Fibroblast of skin of abdomen (primary cell): ENCODE measurements at regions not wholly inside any gene's neighbourhood (a gene's known extent, or its start where the extent isn't known, plus 50 kb on each side); places are given as distances from the start of the nearest gene placed in this dataset.

ENCODE experiments used
- DNase-seq: peaks from one replicate; pipeline ENCODE4 v3.0.0-alpha.2; 2013

DNA sequence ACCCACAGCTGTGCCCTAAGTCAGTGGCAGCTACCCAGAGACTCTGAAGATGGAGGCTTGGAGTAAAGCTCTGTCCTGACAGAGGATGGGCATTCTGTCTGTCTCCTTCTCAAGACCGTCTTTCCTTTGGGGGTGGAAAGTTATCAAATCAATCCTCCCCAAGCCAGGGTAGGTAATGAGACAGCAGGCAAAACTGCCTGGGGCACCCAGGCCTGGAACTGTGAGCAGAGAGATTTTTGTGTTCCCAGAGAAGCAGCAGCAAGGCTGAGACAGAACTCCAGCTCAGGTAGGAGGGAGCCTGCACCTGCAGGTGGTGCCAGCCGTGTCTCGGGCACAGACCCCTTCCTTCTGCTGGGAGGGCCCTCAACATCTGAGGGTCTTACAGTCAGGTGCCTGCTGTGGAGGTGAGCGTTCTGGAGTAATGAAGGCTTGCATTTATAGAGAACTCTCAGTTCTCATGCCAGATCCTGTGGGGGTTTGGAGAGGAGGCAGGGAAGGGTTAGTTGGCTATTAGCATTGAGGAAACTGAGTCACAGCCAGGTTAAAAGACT, 95.6 kb downstream of the RIPK4 start:
- DNase-seq, result no peak

DNA sequence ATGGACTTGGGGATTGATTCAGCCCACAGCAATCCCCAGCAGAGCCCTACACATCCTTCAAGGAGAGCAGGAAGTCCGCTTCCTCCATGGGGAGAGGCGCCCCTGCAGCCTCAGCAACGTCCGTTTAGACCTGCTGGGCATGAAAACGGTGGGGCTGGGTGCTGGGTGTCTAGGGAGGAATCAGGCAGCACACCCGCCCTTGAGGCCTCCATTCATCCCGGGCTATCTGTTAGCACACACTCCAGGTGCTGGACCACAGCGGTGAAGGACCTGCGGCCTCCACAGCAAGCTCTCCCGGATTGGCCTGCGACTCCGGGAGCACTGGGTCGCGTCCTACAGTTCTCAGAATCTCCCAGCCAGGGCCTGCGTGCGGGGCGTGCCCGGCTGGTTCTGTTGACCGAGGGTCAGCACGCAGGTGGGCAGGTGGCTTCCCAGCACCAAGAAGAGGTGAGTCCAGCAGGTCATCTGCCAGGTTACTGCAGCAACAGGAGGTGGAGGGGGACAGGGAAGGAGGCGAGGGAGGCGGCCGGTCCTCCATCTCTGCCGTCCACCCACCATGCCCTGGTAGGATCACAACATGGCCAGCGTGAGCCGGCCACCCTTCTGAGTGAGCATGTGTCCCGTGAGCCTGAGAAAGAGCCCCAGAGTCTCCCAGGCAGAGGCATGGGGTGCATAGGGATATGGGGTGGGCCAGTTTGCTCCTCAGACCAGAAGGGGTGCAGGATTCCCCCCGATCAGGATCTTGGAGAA, 96.6 kb downstream of the RIPK4 start:
- DNase-seq, result no peak

DNA sequence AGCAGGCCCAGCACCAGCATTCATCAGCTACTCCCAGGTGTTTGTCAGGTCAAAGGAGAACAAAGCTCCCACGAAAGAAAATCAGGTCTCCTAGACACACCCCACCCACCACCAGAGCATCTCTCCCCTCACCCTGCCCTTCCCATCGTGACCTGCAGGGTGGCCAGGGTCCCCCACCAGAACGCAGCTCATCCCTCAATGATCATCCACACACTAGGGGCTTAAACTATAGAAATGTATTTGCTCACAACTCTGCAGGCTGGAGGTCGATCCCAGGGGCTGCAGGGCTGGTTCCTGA, 97.4 kb downstream of the RIPK4 start:
- DNase-seq, result no peak

DNA sequence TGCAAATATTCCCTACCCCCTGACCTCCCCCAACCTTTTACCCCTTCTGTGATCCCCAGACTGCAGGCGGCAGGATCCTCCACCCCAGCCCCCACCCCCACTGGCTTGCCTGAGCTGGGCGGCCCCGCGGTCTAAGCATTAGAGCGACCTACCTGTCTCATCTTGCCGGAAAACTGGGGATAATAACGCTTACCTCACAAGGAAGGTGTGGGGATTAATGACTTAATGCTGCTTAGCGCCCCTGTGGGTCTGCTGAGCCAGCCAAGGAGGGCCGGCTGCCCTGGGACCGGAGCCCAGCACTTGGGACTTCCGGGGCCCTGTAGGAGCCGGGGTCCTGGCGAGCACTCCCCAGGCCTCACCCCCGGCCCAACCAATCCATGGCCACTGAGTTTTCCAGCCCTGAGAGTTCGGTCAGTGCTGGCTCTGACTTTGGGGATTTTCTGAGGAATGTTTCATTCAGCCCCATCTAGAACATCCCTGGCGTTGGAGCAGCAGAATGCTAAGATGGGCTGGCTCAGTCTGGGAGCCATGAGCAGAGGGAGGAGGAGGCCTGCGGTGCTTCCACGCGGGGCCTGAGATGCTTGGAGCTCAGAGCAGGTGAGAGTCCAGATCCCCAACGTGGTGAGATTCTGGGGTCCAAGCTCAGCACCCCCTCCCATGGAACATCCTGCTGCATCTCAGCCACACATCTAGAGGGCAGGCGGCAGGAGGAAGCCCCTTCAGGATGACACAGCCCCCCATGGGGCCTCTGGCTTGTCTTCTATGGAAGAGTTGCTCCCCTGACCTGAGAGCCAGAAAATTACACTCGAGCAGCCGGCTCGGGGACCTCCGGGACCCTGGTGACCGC, 97.9 kb downstream of the RIPK4 start:
- DNase-seq, result no peak

DNA sequence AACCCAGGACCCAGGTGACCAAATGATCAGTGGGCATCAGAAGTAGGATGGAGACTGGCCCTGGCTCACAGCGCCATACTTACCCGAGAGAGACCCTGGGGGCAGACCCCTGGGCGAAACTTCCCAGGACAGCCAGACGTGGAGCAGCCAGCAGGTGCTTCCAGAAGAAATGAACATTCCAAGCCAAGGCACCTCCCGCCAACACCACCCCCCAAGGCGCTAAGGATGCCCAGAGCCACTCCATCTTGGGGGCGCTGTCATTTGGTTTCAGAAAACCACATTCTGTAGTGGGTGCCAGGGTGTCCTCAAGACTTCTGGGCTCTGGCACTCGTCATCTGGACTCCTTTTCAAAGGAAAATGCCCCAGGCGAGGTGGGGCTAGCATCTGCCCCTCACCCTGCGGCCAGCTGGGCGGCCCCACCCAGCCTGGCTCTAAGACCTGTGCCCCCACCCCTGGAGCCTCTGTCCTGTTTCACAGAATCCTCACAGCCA, 98.8 kb downstream of the RIPK4 start:
- no peak for DNase-seq

DNA sequence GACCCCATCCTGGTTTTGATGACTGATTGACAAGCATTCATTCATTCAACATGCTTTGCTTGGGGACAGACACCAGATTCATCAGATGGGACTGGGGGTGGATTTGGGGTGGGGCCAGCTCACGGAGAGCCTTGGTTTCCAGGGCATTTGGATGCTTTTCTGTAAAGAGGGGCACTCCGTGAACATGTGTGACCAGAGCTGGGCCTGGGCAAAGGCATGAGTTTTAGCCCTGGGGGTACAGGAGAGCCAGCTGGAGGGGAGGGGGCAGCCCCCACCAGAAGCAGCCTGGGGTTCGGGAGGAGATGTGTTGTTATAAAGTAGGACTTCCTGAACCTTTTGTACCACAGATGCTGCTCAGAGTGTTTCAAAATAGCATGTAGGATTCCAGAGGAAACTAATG, 99.7 kb downstream of the RIPK4 start:
- DNase-seq, result no peak

DNA sequence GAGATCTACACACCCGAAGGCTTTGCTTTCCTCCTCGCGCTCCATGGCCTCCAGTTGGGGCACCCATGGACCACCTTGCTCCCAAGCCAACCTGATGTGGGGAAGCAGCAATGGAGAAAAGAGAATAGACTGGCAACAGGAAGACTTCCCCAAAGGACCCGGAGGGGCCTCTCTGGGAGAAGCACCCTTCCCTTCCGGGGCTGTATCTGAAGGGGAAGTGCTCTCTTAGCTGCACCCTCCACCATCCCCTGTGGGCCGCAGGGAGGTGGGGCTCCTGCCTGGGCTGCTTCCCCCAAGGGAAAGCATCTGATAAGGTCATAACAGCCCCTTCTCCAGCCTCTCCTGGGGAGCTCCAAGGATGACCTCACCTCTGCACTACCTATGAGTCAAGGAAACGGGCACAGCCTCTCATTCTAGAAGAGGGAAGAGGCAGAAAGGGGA, 100.2 kb downstream of the RIPK4 start:
- no peak for DNase-seq

DNA sequence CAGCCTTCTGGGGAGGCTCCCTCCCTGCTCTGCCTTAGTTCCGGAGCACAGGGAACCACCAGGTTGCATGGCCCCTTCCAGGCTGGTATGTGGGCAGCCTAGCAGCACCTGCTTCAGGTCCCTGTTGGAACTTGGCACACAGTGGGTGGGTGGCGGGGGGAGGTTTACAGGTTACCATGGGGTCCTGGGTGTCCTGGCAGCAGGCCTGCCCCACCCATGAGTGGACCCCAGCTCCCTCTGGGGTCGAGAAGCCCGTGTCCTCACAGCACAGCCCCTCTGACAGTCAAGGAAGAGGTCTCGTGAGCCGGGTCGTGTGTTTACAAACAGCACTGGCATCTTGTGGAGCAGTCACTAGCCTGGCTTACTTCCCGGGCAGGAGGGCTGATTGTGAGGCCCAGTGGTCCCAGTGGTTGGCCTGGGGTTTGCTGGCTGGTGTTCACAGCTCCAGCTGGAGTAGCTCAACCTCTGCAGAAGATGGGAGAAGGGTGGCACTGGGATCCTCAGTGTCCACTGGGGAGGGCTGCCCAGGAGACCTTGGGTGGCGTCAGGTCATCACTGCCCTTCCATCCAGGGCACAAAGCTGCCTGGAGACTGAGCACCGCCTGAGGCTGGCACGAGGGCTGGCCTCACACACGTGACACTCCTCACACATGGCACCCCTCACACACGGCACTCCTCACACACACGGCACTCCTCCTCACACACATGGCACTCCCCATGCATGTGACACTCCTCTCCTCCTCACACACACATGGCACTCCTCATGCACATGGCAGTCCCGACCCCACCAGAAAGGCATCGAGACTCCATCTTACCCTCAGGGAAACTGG, 100.9 kb downstream of the RIPK4 start:
- no peak for DNase-seq

DNA sequence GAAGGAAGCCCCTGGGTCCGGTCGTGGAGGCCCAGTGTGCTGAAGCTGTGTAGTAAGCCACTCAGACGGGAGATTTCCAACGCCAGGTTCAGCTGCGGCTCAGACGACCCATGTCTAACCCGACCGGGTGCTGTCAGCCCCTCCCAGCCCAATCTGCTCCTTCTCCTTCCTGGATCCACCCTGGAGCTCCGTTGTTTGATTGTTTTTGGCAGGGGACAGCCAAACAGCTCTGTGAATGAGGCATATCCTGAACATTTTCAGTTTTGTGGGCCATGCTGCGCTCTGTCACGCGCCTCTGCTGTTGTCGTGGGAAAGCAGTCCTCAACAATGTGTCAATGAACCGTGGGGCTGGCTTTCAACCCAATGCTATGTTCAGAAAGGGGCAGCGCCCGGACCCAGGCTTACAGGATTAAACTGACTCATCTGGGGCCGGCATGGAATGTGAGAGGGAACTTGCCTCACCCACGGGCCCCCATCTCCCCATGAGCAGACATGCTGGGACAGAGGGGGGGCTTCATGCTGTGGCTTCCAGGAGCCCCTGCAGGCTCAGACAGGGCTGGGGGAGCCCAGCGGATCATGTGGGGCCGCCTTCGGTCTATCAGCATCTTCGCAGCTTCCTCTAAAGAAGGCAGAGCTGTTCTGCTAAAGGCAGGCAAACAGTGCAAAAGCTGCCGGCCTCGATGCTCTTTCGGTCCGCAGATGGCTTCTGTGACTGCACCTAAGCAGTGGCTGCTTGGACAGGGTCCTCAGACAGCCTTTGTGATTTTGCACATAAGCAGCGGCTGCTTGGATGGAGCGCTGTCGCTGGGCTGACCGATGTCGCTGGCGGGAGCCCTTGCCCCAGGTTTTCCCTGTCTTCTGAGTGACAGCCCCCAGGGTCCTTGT, 101.7 kb downstream of the RIPK4 start:
- peak; percentile 56 for DNase-seq

DNA sequence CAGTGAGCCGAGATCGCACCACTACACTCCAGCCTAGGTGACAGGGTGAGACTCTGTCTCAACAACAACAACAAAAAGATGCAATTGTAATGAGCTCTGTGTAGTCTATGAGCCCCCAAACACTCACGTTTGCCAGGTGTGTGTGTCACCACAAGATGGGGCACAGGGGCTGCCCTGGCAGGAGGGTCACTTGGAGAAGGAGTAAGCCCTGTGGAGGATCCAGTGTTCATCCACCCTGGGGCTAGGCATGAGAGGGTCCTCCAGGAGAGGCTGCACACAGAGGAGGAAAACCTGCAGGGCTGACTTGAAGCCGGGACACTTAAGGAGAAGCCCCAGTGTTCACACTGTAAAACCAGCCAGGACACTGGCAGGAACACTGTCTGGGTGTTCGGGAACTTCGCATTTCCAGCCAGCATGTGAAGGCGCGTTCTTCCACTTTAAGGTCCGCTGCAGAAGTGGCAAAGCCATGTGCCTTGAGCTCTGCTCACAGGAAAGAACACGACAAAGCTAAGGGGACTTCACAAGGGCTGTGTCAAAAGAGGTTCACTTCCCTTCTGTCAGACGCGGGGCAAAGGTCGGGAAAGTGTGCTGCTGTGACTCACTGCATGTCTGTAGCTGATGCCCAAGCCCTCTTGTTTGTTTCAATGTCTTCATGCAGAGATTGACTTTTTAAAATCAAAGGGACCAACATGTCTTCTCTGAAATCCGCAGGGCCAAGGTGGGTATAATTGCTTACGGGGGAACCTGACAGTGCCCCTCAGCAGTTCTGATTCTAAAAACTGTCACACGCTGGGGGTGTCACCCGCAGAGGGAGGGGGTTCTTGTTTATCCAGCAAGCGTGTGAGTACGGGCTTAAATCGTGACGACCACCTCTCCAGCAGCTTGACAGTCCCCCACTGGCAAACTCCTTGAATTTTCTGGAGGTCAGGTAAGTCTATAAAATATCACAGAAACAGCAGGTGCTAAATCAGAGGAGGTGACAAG, 102.8 kb downstream of the RIPK4 start:
- DNase-seq, result no peak

DNA sequence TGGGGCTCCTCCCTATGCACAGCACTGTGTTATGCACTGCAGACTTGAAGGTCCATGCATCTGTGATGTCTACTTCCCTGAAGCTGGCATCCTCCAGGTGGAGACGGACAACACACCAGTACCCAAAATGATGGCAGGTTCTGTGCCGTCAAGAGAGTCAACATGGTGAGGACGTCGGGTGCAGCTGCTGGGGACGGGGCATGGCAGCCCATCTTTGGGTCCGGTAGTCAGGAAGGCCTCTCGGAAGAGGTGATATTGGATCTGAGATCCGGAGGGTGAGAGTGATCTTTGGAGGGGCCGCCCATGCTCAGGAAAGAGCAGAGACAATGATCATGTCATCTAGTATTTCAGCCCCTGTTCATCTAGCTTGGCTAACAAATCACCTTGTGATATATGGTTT, 104.1 kb downstream of the RIPK4 start:
- DNase-seq, result no peak

DNA sequence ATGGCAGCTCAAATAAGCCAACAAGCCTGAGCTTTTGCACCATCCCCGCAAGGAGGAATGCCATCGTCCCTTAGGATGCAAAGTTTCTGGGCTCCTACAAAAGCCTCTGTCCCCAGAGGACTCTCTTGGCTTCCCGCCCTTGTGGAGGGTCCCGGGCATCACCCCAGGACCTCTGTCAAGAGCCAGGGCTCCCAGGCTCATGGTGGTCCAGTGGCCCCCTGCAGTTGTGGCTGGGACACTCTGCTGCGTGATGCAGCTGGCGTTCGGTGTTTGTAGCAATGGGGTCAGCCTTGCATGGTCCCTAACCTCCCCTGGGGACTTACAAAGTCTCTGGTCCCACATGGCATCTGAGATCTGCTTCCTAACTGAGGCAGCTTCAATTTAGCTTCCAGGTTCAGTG, 104.7 kb downstream of the RIPK4 start:
- no peak for DNase-seq

DNA sequence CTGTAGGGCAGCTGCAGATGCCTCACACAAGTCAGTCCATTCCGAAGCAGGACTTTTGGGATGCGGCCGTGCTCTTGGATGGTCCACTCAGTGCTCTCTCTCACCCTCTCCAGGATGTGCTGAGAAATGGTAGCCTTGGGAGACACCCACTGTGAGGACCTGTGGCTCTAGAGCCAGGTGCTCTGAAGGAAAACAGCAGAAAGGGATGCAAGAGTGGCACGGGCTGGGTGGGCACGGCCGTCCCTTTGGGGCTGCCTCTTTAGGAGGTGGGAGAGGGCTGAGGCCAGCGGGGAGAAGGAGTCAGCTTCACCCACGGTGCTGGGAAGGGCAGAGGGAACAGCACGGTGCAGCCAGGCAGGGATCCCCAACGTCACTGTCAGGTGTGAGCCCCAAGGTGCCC, 106.1 kb downstream of the RIPK4 start:
- DNase-seq, result no peak

DNA sequence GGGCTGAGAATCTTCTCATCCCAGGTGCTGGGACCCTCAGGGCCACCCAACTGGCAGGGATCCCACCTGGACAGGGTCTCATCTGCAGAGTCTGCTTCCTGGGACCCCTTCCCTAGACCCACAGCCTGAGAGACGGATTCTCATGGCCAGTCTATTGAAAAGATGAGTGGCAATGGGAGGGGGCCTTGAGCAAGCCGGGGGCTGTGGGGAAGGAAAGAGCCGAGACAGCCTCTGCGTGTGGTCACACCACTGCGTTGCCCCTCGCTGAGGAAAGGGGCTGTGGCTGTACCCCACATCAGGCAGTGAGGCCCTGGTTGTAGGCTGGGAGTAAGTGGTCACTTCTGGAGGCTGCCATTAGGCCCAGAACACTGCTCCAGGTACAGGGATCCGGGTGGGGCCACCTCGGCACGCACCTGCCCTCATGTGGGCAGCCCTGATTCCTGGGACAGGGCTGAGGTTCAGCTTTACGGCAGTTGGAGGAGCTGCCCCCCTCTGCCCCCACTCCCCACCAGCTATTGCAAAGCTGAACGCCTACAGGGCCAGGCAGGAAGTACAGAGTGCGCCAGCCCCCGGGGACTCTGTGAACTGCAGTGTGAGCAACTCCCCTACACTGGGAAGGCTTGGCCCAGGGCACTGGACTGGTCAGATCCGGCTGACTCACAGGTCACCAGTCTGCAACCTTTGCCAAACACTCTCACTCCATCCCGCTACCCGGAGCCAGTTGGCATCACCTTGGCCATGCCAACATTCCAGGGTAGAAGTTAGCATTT, 106.9 kb downstream of the RIPK4 start:
- DNase-seq, result no peak

DNA sequence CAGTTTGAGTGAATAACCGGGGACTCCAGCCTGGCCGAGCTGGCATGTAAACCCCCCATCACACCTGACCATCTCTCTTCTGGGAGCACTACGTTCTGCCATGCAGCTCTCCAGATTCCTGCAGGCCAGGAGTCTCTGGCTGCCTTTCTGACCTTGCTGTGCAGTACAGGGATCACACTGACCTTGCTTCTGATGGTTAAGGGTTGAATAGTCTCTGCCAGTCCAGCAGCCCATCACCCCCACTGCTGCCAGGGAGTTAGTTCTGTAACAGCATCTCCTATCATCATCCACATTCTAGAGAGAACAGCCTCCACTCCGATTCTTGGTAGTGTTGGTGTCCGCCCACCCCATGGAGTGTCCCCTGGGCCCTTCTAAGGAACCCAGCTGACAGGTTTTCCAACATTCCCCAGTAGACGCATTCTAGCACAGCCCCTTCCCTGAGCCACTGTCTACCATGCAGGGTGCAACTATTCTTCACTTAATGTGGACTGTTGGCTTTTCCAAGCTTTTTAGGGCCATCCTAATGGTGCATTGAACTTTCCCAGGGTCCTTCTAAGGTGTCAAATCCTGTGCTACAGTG, 109.8 kb downstream of the RIPK4 start:
- DNase-seq, result no peak

DNA sequence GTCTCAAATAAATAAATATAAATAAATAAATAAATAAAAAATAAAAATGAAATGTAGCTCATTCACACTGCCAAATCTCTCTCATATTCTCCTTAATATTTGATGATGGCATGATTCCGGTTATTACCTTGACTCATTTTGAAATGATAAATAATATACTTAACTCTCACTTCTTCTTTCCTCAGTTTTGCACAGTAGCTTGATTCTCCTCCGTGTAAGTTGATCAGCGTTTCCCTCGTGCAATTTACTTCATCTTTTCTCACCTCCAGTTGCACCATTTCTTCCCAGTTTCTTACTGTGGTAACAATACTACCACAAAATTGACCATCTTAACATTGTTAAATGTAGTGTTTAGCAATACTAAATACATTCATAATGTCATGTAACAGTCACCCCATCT, 111.6 kb downstream of the RIPK4 start:
- no peak for DNase-seq

DNA sequence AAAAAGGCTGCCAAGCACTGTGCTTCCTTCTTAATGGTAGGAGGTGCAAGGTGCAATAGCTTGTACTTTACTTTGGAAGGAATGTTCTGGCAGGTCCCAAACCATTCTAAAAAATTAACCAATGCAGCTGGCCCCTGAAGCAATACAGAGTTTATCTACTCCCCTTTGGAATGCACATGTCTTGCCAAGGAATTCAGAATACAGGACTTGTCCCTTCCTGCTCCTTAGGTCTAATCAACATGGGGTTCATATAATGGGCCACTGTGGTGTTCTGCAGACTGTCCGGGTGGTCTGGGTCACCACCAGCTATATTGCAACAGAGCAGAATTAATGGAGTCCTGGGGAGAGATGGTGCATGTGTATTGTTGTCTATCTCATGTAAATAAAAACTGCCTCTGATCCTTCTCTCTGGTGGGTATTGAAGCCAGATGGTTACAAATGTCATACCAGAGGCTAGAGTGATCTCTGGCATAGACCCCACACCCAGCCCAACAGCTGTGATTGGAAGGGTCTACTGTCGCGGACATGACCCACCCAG, 112.8 kb downstream of the RIPK4 start:
- peak; percentile 76 for DNase-seq

DNA sequence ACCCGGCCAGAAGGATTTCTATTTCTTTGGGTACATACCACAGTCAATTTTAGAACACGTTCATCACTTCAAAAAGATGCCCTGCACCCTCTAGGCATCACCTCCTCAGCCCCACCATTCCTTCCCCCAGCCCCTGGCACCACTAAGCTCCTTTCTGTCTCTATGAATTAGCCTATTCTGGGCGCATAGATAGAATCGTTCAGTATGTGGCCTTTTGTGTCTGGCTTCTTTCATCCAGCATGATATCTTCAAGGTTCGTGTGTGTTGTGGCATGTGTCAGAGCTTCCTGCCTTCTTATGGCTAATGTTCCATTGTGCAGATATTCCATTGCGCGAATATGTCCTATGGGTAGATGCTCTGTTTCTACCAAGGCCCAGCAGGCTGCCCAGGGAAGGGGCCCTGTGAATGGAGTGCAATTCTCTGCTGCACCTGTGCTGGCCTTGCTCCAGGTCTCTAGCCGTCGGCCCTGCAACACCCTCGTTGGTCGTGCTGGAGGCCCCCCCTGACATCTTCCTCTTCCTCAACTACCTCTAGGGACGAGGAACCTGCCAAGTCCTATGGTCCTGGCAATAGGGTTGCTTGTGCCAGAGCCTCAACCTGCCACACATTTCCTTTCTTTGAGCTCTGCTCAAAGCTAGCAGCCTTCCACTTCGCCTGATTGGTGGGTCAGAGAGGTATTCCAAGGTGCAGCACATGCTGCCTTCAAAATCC, 113.5 kb downstream of the RIPK4 start:
- DNase-seq, result no peak
